ENCODE measurements at regions not wholly inside any gene's neighbourhood (a gene's known extent, or its start where the extent isn't known, plus 50 kb on each side); places are given as distances from the start of the nearest gene placed in this dataset.

DNA sequence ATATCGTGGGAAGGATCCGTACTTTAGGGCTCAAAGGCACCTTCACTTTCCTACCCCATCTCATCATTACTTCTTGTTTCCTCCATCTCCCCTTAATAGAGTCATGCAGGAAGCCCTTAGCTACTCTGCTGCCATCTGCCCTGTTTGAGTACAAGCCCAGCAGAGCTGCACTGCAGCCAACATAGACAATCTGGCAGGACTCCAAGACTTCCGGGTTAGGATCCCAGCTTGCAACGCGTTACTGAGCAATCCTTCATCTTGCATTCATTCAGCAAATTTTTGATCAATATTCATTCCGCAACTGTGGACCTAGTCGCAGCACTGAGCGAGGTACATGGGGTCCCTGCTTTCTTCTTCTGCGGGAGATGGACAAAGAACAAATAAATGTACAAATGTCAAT is 344.9 kb downstream of the BCOR start:
- Histone ChIP-seq H3K27me3 (ENCODE audit: control insufficient read depth, insufficient read depth, low read length, poor library complexity, severe bottlenecking) (no peaks in the 10 kb centered on the region), H3K9ac (ENCODE audit: extremely low read depth, low read length, poor library complexity, severe bottlenecking) (no peak overlapping the region), H3K27ac (ENCODE audit: low read depth, low read length) (no peak overlapping the region), H3K4me3 (ENCODE audit: low read length) (no peak overlapping the region), H3K4me1 (ENCODE audit: control insufficient read depth, insufficient read depth, low read length) (no peaks in the 10 kb centered on the region), H3K9me3 (ENCODE audit: control insufficient read depth, low read length) (no peaks in the 10 kb centered on the region), H3K36me3 (ENCODE audit: control insufficient read depth, insufficient read depth, low read length) (no peaks in the 10 kb centered on the region)
- H3K27me3 Mint-ChIP-seq (ENCODE audit: insufficient read depth) = peaks cover 3% of the 10 kb centered on the region
- no peaks in the 10 kb centered on the region for H3K36me3 Mint-ChIP-seq (ENCODE audit: low read depth)
- TF ChIP-seq, protein P1, sequence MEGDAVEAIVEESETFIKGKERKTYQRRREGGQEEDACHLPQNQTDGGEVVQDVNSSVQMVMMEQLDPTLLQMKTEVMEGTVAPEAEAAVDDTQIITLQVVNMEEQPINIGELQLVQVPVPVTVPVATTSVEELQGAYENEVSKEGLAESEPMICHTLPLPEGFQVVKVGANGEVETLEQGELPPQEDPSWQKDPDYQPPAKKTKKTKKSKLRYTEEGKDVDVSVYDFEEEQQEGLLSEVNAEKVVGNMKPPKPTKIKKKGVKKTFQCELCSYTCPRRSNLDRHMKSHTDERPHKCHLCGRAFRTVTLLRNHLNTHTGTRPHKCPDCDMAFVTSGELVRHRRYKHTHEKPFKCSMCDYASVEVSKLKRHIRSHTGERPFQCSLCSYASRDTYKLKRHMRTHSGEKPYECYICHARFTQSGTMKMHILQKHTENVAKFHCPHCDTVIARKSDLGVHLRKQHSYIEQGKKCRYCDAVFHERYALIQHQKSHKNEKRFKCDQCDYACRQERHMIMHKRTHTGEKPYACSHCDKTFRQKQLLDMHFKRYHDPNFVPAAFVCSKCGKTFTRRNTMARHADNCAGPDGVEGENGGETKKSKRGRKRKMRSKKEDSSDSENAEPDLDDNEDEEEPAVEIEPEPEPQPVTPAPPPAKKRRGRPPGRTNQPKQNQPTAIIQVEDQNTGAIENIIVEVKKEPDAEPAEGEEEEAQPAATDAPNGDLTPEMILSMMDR (conservative IDR thresholded peaks at IDR 0.05) = no peak
- peak overlapping the region; percentile 21 for H3K27ac Mint-ChIP-seq
- H3K4me3 Mint-ChIP-seq = no peak overlapping the region
- 95% methylated on average over 7 of the region's 9 CpGs; no CpG with 5 or more reads in 1 of the 2 experiments for whole genome bisulfite sequencing, 2 experiments (ENCODE audit: insufficient coverage in 1 of 2, insufficient read length in 1 of 2)
- no peak for DNase-seq
- peaks cover 16% of the 10 kb centered on the region for H3K9me3 Mint-ChIP-seq
- peaks cover 12% of the 10 kb centered on the region for H3K4me1 Mint-ChIP-seq

DNA sequence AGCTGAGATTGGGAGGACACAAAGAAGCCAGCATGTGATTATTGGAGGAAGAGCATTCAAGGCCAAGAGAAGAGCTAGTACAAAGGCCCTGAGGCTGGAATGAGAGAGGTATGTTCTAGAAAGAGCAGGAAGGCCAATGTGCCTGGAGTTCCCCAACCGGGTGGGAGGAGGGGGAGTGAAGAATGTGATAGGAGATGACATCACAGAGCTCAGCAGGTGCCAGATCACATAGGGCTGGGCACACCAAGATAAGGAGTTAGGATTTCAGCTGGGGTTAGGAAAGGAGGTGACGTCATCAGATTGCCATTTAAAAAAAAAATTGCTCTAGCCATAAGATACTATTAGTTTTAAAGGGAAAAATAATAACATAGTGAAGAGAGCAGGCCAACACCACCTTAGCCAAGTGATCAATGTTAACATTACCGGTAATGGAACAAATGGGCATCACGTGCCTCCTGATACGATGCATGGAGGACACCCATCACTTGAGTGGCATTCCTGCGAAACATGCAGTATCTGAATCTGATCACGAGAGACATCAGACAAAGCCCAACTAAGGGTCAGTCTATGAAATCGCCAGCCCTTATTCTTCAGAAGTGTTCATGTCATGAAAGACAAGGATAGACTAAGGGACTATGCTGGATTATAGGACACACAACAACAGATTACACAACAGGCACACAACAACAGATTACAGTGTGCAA is 344.3 kb downstream of the BCOR start:
- peak overlapping the region; percentile 21 for H3K27ac Mint-ChIP-seq
- H3K4me1 Mint-ChIP-seq = peaks cover 17% of the 10 kb centered on the region
- peaks cover 16% of the 10 kb centered on the region for H3K9me3 Mint-ChIP-seq
- H3K4me3 Mint-ChIP-seq = no peak overlapping the region
- no peak overlapping the region for H3K9ac ChIP-seq (ENCODE audit: extremely low read depth, low read length, poor library complexity, severe bottlenecking)
- no peaks in the 10 kb centered on the region for H3K36me3 ChIP-seq (ENCODE audit: control insufficient read depth, insufficient read depth, low read length)
- WGBS, 2 experiments (ENCODE audit: insufficient coverage in 1 of 2, insufficient read length in 1 of 2) = 86 to 97% methylated on average over 5 to 8 of the region's 8 CpGs
- H3K4me1 ChIP-seq (ENCODE audit: control insufficient read depth, insufficient read depth, low read length) = no peaks in the 10 kb centered on the region
- H3K27me3 ChIP-seq (ENCODE audit: control insufficient read depth, insufficient read depth, low read length, poor library complexity, severe bottlenecking) = no peaks in the 10 kb centered on the region
- TF ChIP-seq, protein P1 (conservative IDR thresholded peaks at IDR 0.05) = no peak
- peak; percentile 82 for DNase-seq
- no peaks in the 10 kb centered on the region for H3K9me3 ChIP-seq (ENCODE audit: control insufficient read depth, low read length)
- H3K27ac ChIP-seq (ENCODE audit: low read depth, low read length) = no peak overlapping the region
- no peak overlapping the region for H3K4me3 ChIP-seq (ENCODE audit: low read length)
- no peaks in the 10 kb centered on the region for H3K36me3 Mint-ChIP-seq (ENCODE audit: low read depth)
- H3K27me3 Mint-ChIP-seq (ENCODE audit: insufficient read depth) = peaks cover 3% of the 10 kb centered on the region

DNA sequence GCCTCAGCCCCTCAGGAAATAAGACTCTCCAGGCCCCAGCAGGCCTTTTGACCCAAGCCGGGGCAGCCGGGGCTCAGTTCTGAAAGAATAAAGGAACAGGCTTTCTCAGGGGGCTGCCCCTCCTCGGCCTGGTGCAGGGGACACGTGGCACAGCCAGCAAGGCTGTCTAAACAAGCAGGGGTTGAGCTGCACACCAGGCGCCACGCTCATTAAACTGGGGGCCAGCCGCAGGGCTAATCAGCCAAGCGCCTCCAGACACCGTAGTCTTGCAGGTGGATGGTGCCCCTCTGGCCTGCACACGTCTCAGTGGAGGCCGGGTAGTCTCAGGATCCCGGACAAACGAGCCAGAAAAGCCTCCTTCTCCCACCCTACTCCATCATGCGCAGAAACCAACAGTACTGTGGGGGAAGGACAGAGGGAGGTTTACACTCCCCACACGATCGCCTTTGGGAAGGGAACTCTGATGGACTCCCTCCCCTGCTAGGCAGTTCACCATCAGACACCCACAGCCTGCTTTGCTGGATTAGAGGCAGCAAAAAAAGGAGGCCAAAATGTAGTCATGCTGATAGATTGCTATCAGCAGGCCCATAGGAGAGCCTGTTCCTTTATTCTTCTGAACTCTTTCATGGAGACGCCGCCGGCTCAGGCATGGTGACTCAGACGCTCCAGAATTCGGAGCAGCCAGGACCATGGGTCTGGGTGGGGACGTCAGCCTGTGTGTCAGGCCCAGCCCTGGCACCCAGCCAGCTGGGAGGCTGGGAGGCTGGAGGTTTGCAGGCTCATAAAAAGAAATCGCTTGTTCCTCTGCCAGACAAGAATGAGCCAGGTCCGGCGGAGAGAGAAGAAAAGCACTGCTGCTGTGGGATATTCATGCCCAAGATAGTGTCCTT is 342.4 kb downstream of the BCOR start:
- Mint-ChIP-seq H3K27me3 (ENCODE audit: insufficient read depth) (peaks cover 3% of the 10 kb centered on the region), H3K27ac (no peak overlapping the region), H3K36me3 (ENCODE audit: low read depth) (no peaks in the 10 kb centered on the region), H3K4me3 (no peak overlapping the region), H3K4me1 (peaks cover 23% of the 10 kb centered on the region), H3K9me3 (peaks cover 16% of the 10 kb centered on the region)
- Histone ChIP-seq H3K27me3 (ENCODE audit: control insufficient read depth, insufficient read depth, low read length, poor library complexity, severe bottlenecking) (no peaks in the 10 kb centered on the region), H3K4me3 (ENCODE audit: low read length) (no peak overlapping the region), H3K27ac (ENCODE audit: low read depth, low read length) (peak overlapping the region; percentile 81), H3K4me1 (ENCODE audit: control insufficient read depth, insufficient read depth, low read length) (no peaks in the 10 kb centered on the region), H3K9me3 (ENCODE audit: control insufficient read depth, low read length) (no peaks in the 10 kb centered on the region), H3K9ac (ENCODE audit: extremely low read depth, low read length, poor library complexity, severe bottlenecking) (no peak overlapping the region), H3K36me3 (ENCODE audit: control insufficient read depth, insufficient read depth, low read length) (no peaks in the 10 kb centered on the region)
- peak; percentile 78 for DNase-seq
- TF ChIP-seq, protein P1 (conservative IDR thresholded peaks at IDR 0.05) = no peak
- 83% methylated on average over 23 of the region's 25 CpGs; no CpG with 5 or more reads in 1 of the 2 experiments for WGBS, 2 experiments (ENCODE audit: insufficient coverage in 1 of 2, insufficient read length in 1 of 2)

All from endodermal cell (in vitro differentiated cells).